LoVo (cell line): ENCODE measurements at regions not wholly inside any gene's neighbourhood (a gene's known extent, or its start where the extent isn't known, plus 50 kb on each side); places are given as distances from the start of the nearest gene placed in this dataset.
"Not testable (repeated sequence)": the region's sequence is repeated elsewhere in the genome, so short reads cannot be mapped to it uniquely, and the experiment has no call there.

Experiments used
- DNase-seq: peaks from one replicate; pipeline ENCODE4 v3.0.0-alpha.2; 2016; ENCODE audit warnings: low spot score

DNA sequence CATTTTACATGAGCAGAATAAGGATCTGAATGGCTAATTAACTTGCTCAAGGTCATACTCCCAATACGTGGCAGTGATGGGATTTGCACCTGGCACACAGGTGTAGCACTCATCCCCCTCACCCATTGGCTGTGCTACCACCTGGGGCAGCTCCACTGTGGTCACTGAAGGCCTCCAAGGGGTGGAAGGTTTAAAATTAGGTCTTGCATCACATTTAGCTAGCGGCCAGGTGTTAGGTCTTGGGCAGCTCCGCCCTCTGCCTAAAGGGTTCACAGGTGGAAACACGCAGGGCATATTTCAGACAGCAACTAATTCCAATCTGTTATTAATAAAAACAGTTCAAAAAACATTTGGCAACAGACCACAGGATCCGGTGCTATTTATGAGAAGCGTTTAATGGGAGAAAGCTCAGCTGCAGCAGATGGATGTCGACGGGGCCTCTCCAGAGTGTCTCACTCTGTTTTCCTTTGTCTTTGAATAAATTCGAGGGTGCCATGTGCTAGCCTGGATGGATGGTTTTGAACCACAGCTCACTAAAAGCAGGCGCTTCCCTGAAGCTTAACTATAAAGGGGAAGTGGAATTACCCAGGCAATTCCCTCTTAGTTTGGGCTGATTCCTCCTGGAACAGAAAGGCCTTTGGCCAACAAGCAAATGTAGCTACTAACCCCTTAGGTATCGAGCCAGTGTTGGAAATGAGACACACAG lies 1017.6 kb downstream of the TYW1 start:
- DNase-seq: no peak

DNA sequence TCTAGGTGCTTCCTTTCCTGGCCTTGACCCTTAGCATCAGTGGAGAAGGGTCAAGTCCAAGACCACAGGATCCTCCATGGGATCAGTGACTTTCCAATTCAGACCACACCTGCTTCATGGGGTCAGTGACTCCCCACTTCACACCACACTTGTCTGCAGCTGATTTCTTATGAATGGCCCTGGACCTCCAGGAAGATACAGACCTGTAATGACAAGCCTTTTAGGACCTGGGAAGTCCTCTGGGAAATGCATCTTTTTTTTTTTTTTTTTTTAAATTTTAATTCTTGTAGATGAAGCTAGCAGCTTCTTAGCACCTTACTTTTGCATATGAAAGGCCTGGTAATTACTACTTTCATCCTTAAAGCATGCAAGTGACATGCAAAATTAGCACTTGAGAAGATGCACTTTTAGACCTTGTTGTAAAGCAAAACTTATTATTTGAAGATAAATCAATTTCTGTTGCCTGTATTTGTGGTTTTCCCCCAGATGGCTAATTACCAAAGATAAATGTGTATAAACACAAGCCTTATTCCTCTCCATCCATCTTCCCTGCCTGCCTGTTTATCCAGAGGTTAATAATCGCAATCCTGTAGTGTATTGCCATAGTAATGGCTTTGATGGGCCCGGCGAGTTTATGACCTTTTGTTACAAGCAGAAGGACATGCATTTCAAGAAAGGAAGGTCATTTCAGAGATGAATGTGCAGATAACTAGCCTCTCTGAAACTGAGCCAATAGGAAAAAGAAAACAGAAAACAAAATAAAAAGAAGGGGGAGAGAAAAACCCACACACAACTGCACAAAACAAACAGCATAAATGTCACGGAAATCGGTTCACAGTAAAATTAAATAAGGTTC lies 1018.7 kb downstream of the TYW1 start:
- DNase-seq: no peak

DNA sequence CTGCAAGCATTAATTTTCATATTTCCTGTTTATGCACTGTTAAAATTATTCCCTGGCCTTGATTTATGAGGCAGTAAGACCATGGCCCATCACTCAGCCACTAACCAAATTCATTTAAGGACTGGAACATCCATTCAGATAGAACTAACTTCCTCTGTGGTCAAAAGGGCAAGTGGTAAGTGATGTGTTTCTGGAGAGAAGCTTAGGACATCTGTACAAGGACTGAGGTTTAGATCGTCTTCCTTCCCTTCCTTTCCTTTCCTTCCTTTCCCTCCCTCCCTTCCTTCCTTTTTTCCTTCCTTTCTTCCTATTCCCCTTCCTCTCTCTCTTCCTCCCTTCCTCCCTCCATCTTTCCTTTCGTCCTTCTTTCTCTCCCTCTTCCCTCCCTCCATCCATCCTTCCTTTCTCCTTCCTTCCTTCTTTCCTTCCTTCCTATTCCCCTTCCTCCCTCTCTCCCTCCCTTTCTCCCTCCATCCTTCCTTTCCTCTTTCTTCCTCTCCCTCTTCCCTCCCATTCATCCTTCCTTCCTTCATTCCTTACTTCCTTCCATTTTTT lies 1019.4 kb downstream of the TYW1 start:
- no peak for DNase-seq

DNA sequence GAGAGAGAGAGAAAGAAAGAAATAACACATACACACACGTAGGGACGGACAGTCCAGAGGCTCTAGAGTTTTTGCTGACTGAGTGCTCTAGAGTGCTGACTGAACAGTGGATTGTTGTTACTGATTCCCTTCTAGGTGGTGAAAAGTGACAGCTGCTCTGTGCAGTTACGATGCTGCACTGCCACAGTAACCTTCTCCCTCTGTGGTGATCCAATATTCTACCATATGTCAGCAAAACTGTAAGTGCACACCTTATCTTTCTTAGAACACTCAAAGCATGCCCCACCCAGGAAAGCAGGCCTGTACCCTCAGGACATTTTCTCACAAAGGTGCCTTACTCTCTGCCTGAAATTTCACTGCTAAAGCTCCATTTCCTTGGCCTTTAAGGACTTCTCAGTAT lies 1023.5 kb downstream of the TYW1 start:
- DNase-seq: no peak

DNA sequence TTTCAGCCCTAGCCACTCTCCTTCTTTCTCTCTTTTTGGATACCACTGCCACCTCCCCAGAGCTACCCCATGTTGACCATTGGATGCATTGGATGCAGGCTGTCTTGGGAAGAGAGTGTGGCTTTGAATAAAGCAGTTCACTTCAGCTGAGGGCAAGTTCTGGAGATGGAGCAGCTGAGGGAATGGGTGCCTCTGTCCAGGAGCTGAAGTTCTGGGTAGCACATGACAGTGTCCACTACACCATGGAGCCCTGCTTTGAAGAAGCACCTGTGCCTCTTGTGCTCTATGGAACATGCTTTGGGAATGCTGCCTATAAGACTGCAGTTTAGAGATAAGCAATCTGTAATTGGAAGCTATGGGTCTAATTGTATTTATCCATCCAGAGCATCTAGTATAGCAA lies 1028.7 kb downstream of the TYW1 start:
- DNase-seq: no peak

DNA sequence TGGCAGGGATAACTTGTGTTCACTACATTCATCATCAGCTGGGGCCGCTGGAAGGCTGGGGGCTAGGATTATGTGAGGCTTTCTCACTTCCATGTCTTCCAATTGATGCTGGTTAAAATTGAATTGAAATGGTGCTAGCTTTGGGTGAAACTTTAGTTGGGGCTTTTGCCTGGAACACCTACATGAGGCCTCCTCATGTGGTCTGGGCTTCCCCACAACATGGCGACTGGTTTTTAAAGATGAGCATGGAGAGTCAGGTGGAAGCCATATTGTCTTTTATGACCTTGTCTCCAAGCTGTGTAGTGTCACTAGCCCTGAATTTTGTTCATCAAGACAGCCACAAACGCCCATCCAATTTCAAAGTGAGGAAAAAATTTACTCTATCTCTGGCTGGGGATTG lies 1033.9 kb downstream of the TYW1 start:
- no peak for DNase-seq

DNA sequence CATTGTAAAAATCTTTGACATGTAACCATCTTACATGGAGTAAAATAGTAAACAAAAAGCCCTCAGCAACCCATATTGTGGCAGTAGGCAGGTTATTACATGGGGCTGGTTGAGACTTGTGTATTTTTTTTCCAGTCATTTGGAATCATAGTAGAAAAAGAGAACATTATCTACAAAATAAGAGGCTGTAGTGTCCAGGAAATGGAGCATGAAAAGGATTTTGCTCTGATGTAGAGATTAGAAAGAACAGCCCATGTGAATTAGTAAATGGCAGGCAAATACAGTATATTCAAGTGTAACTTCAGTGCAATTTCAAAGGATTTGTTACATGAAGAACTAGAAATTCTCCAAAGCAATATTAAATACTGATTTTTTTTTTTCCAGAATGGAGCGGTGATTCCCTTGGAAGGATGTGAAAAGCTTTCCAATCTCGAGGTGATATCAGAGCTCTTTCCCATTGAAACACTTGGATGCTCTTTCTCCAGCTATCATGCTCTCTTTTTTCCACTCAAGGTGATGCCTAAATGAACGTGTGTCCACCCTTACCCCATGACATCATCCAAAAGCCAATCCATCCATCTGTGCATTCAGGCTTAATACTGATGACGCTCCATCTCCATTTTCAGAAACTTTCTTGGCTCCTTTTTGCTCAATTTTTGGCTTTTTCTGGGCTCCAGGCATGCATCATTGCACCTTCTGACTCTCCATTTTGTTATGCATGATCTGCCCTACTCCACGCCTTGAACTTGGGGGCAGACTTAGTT lies 1034.7 kb downstream of the TYW1 start:
- no peak for DNase-seq

DNA sequence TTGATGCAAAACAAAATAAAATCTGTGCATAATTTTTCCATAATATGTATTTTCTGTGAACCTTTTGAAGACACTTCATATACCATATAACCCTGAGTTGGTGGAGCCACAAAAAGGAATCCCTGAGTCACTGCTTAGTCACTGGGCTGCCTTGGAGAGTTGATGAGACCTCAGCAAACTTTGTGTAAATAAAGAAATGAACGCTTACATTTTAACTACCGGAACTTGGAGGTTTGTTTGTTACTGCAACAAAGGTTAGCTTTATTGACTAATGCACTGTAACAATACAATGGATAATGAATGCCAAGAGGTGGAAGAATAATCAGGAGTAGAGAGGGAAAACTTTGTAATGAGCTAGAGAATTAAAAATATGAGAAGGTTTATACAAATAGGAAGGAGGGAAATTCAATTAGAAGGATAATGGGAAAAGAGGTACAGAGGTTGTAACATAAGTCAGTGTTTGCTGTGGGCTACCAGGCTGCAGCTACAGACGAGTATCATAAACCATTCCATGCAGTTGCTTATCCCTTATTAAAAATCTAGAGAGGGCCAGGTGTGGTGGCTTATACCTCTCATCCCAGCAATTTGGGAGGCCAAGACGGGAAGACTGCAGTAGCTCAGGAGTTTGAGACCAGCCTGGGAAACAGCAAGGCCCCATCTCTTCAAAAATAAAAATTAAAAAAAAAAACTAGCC lies 1042.1 kb downstream of the TYW1 start:
- peak; percentile 25 for DNase-seq

DNA sequence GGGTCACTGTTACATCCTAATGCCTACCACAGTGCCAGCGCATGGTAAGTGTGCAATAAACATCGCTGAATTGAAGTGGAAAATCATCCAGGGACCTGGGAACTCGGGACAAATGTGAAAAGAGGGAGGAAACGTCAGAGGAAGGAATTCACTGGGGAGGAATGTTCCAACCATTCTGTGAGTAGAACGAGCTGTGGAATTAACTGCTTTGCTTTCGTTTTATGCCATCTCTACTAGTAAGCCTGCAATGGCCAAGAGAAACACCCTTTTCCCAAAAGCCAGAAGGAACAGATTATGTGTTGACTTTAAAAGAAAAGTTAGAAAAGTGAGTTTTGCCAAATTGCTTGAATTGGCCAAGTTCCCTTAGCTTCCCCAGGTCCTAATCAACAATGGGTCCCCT lies 1044.9 kb downstream of the TYW1 start:
- DNase-seq: no peak

DNA sequence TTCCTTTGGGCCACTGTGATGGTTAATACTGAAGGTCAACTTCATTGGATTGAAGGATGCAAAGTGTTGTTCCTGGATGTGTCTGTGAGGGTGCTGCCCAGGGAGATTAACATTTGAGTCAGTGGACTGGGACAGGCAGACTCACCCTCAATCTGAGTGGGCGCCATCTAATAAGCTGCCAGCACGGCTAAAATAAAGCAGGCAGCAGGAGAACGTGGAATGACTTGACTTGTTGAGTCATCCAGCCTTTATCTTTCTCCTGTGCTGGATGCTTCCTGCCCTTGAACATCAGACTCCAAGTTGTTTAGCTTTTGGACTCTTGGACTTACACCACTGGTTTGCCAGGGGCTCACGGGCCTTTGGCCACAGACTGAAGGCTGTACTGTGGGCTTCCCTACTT lies 1046.9 kb downstream of the TYW1 start:
- DNase-seq: no peak

DNA sequence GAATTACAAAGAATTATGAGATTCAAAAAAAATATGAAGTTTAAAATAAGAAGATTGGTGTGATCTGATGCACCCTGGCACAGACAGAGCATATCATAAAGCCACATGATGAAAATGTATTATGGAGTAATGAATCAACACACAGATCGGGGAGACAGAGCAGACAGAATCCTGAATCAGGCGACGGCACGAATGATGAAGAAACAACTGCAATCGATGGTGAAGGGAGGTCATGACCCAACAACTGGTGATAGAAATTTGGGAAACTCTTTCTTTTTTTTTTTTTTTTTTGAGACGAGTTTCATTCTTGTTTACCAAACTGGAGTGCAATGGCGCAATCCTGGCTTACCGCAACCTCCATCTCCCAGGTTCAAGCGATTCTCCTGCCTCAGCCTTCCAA lies 1054.0 kb downstream of the TYW1 start:
- DNase-seq: no peak

DNA sequence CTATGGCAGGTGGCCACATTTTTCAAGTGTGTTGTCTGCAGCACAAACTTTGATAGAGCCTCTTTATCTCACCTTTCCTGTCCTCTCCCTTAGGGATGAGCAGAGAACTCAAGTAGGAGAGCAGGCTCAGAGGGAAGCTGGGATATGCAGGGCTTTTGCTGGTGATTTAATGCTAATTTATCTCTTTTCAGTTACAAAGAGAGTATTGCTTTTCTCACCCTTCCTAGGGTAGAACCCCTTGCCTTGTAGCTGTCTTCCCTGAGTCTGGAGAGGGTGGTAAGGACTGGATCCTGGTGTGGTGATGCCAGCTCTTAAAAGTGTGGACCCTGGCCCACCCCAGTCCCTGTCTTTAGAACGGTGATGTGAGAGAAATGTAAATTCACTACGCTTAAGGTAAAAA lies 1061.4 kb downstream of the TYW1 start:
- no peak for DNase-seq

DNA sequence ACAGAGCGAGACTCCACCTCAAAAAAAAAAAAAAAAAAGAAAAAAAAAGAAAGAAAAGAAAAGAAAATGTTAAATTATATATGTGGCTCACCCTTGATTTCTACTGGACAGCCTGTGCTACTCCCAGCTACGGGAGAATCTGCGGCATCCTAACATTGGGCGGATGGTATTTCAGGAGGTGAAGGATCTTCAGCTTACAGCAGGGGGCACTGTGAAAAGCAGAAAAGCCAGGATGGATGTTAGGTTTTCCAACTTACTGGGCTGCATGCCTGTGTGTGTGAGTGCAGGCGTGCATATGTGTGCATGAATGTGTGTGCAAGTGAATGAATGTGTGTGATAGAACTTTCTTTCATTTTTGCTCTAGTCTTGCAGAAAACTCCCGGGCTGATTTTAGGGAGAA lies 1066.5 kb downstream of the TYW1 start:
- no peak for DNase-seq

DNA sequence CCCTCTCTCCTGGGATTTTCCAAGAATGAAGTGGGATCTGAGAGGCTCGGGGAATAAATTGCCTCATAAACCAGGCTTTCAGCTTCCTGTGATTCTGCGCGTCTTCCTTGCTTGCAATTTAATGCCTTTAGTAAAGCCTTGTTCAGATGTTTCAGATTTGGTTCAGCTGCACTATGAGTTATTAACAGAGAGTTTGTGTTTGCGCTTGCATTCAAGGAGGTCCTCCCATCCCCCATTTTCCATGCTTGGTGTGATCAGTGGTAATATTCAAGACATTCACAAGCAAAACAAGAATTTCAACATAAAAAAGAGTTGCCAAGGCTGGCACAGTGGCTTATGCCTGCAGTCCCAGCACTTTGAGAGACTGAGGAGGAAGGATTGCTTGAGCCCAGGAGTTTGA lies 1068.9 kb downstream of the TYW1 start:
- DNase-seq: no peak

DNA sequence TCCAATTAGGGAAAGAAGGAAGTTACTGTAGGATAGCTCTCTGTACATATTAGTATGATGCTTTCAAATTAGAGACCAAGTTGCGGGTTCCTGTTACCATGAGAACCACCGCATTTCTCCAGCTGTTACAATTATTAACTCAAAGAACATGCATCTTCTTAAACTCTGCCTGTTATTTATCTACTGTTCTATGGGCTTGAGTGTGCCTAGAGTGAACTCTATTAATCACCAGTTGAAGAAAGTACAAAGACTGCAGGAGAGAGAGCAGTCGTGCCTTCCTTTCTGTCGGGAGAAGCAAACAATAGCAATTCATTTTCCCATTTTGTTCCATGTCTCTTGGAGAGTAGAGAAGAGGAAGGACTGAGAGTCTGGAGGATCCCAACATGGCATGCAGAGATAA lies 1071.2 kb downstream of the TYW1 start:
- no peak for DNase-seq

DNA sequence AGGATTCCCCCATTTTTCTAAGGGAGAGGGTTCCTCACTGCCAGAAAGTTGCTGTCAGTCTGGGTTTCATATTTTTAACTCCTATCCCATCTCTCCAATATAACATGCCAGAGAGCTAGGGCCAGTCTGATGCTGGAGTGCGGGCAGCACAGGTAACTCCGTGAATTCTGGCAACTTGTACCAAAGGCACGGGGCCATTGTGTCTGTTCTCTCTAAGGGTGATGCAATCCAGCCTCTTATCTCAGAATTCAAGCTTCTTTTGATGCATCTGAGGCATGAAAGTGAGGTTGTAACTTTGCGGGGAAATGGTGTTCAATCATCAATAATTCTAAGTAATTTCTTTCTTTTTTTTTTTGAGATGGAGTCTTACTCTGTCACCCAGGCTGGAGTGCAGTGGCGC lies 1074.4 kb downstream of the TYW1 start:
- DNase-seq: no peak

DNA sequence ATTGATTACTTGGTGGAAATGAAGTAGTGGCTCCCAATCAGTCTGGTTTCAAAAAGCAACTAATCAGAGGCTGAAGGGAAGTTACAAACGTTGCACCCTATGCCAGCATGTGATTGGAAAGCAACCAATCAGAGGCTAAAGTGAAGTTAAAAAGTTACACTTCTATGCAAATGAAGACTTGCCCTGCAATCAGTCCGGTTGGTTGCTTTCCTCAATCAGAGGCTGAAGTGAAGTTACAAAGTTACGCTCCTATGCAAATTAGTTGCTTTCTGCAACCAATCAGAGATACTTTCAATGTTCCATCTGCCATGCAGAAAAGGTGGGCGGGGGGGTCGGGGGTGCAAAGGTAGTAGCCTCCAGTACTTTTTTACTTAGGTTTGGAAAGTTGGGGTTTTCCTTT lies 1077.1 kb downstream of the TYW1 start:
- DNase-seq: no peak

DNA sequence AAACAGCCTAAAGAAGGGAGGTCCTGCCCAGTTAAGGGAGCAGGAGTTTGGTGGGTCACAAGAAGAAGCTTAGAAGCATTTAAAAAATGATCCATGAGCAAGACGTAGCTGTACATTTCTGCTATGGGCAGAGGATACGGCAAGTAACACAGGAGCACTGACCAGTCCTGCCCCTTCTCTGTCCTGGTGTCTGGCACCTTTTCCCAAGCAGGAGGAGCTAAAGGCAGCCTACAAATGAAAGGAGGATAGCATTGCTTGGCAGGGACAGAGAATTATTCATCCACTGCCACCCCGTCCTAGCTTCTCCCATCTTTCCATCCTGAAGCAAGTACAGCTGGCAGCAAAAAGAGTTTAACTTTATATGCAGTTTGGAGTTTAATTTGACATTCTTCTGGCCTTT lies 1077.6 kb downstream of the TYW1 start:
- no peak for DNase-seq

DNA sequence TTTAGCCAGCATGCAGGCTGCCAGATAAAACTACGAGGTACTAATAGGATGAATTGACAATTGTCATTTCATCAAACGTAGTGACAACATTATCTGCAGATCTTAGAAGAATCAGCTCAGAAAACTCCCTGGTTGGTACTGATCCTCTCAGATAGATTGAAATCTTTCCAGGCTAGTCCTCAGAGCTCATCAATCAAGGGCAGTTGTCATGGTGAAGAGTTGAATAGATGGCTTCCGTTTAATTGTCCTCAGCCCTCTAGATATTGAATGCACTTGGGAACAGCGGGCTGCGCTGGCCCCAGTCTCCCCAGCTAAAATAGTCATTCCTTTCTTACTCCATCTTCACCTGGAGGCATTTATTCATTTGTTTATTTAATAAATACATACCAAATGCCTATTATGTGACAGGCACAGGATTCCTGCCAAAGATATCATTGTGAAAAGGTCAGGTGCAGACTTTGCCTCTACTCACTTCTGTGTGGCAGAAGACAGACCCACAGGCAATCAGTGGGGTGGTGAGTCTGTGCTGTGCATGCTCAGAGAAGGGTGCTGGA lies 1081.6 kb downstream of the TYW1 start:
- no peak for DNase-seq

DNA sequence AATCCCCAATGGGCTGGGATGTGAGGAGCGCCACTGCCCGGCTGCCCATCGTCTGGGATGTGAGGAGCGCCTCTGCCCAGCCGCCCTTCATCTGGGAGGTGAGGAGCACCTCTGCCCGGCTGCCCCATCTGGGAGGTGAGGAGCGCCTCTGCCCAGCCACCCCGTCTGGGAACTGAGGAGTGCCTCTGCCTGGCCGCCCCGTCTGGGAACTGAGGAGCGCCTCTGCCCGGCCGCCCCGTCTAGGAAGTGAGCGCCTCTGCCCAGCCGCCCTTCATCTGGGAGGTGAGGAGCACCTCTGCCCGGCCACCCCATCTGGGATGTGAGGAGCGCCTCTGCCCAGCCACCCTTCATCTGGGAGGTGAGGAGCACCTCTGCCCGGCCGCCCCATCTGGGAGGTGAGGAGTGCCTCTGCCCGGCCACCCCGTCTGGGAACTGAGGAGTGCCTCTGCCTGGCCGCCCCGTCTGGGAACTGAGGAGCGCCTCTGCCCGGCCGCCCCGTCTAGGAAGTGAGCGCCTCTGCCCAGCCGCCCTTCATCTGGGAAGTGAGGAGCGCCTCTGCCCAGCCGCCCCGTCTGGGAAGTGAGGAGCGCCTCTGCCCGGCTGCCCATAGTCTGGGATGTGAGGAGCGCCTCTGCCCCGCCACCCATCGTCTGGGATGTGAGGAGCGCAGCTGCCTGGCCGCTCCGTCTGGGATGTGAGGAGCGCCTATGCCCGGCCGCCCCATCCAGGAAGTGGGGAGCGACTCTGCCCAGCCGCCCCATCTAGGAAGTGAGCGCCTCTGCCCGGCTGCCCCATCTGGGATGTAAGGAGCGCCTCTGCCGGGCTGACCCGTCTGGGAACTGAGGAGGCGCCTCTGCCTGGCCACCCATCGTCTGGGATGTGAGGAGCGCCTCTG lies 1085.7 kb downstream of the TYW1 start:
- DNase-seq: not testable (repeated sequence)
